ENCODE measurements at regions not wholly inside any gene's neighbourhood (a gene's known extent, or its start where the extent isn't known, plus 50 kb on each side); places are given as distances from the start of the nearest gene placed in this dataset.
A peak's percentile ranks its signal among the peaks of the same experiment; 100 is the strongest.

DNA sequence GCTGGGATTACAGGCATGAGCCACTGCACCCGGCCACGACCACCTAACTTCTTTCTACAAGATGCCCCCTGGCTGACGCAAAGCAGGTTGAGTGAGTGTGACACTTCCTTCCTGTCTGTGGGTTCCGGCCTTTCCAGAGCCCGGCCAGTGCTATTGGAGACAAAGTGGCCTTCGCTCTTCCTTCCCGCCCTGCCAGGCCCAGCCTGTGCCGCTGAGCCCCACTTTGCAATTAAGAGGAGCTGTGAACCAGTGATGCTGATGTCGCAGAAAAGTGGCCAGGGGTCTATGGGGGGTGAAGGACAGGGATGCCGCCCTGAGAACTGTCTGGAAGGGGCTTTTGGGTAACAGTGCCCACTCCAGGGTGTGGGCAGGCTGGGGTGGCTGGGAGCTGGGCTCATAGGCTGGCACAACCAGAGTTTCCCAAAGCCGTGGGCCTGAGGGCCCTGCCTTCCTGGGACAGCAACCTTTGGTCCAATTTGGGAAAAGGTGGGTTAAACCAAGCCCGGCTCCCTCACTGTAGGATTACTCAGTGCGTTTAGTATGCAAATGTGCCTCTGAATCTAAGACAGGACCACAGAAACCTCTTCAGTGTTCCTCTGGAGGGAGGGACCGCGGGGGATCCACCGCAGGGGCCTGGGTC, 174.9 kb downstream of the SEC14L1 start:
- no peaks in the 10 kb centered on the region for H3K27me3 ChIP-seq
- peak in 1 of 2 donors; percentile 40 for DNase-seq
- peaks cover 39 to 68% (median 51%) of the 10 kb centered on the region in 4 donors for H3K4me1 ChIP-seq
- H3K9me3 ChIP-seq = no peaks in the 10 kb centered on the region
- peak overlapping the region in 4 of 5 donors; percentile 20 to 75 (median 38) for H3K27ac ChIP-seq
- H3K36me3 ChIP-seq = peaks cover 0 to 14% (median 6%) of the 10 kb centered on the region in 4 donors
- TF ChIP-seq CTCF (IDR thresholded peaks at IDR 0.05) (no peak), POLR2A (IDR thresholded peaks at IDR 0.05) (no peak)
- intact Hi-C loops (cut with DNase I; ENCODE audit: low total_unique reads) = no loop called here
- 59 to 77% (median 70%) methylated on average over 15 to 16 of the region's 16 CpGs for WGBS, 5 donors
- H3K4me3 ChIP-seq = no peak overlapping the region

GRCh38 chr17:77316191-77316641, 175.4 kb downstream of the SEC14L1 start:
- 54 to 69% (median 65%) methylated on average over 11 to 14 of the region's 14 CpGs for WGBS, 5 donors
- peaks cover 0 to 13% (median 5%) of the 10 kb centered on the region in 4 donors for H3K36me3 ChIP-seq
- H3K9me3 ChIP-seq = no peaks in the 10 kb centered on the region
- no peaks in the 10 kb centered on the region for H3K27me3 ChIP-seq
- TF ChIP-seq POLR2AphosphoS5 (IDR thresholded peaks at IDR 0.05) (no peak), CTCF (IDR thresholded peaks at IDR 0.05) (no peak), EP300 (IDR thresholded peaks at IDR 0.05) (no peak), POLR2A (IDR thresholded peaks at IDR 0.05) (no peak)
- H3K4me3 ChIP-seq = no peak overlapping the region
- peak in 1 of 2 donors; percentile 57 for DNase-seq
- intact Hi-C loops (cut with DNase I; ENCODE audit: low total_unique reads) = no loop called here
- H3K27ac ChIP-seq = peak overlapping the region in 4 of 5 donors; percentile 20 to 75 (median 38)
- H3K4me1 ChIP-seq = peaks cover 44 to 73% (median 56%) of the 10 kb centered on the region in 4 donors

GRCh38 chr17:77316651-77317050, 175.9 kb downstream of the SEC14L1 start:
- no peaks in the 10 kb centered on the region for H3K9me3 ChIP-seq
- intact Hi-C loops (cut with DNase I; ENCODE audit: low total_unique reads) = no loop called here
- peaks cover 46 to 77% (median 59%) of the 10 kb centered on the region in 4 donors for H3K4me1 ChIP-seq
- TF ChIP-seq POLR2AphosphoS5 (IDR thresholded peaks at IDR 0.05) (no peak), EP300 (IDR thresholded peaks at IDR 0.05) (no peak), POLR2A (IDR thresholded peaks at IDR 0.05) (no peak), CTCF (IDR thresholded peaks at IDR 0.05) (no peak)
- no peak overlapping the region for H3K4me3 ChIP-seq
- no peaks in the 10 kb centered on the region for H3K27me3 ChIP-seq
- DNase-seq = no peak
- WGBS, 5 donors = 86 to 95% (median 93%) methylated on average over 8 of the region's 8 CpGs
- H3K27ac ChIP-seq = peak overlapping the region in 4 of 5 donors; percentile 20 to 75 (median 38)
- H3K36me3 ChIP-seq = peaks cover 0 to 9% (median 3%) of the 10 kb centered on the region in 4 donors

- Histone ChIP-seq H3K27ac (peak overlapping the region in 1 of 5 donors; percentile 53), H3K36me3 (peaks cover 0 to 3% (median 0%) of the 10 kb centered on the region in 4 donors), H3K4me3 (no peak overlapping the region), H3K4me1 (peaks cover 51 to 83% (median 64%) of the 10 kb centered on the region in 4 donors), H3K9me3 (no peaks in the 10 kb centered on the region), H3K27me3 (no peaks in the 10 kb centered on the region)
- intact Hi-C loops (cut with DNase I; ENCODE audit: low total_unique reads) = no loop called here
- DNase-seq = peak in 1 of 2 donors; percentile 13
- TF ChIP-seq POLR2A (IDR thresholded peaks at IDR 0.05) (no peak), POLR2AphosphoS5 (IDR thresholded peaks at IDR 0.05) (no peak), CTCF (IDR thresholded peaks at IDR 0.05) (no peak), EP300 (IDR thresholded peaks at IDR 0.05) (no peak)
- 90 to 93% (median 91%) methylated on average over 16 of the region's 16 CpGs for WGBS, 5 donors
Observed at GRCh38 chr17:77317091-77317750, 176.5 kb downstream of the SEC14L1 start.

All from stomach (tissue), 8 donors.